GM18520 (cell line): ENCODE measurements at regions not wholly inside any gene's neighbourhood (a gene's known extent, or its start where the extent isn't known, plus 50 kb on each side); places are given as distances from the start of the nearest gene placed in this dataset.
"Not testable (repeated sequence)": the region's sequence is repeated elsewhere in the genome, so short reads cannot be mapped to it uniquely, and the experiment has no call there.

Experiments used
- ATAC-seq: cut with Tn5 transposase; IDR thresholded peaks from one replicate; pipeline ENCODE4 v1.9.1; 2021; ENCODE audit not compliant: unreplicated experiment

DNA sequence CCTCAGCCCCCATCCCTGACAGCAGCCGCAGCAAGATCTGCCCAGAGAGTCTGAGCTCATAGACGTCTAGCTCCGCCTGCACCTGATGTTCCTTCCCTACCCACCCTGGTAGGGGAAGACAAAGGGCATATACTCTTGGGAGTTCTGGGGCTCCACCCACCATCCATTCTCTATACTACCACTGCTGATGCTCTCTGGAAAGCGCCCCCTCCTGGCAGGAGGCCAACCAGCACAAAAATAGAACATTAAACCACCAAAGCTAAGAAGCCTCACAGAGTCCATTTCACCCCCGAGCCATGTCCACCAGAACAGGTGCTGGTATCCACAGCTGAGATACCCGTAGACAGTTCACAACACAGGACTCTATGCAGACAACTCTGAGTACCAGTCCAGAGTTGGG is 662.6 kb upstream of the FAM98A start:
- ATAC-seq = no peak

DNA sequence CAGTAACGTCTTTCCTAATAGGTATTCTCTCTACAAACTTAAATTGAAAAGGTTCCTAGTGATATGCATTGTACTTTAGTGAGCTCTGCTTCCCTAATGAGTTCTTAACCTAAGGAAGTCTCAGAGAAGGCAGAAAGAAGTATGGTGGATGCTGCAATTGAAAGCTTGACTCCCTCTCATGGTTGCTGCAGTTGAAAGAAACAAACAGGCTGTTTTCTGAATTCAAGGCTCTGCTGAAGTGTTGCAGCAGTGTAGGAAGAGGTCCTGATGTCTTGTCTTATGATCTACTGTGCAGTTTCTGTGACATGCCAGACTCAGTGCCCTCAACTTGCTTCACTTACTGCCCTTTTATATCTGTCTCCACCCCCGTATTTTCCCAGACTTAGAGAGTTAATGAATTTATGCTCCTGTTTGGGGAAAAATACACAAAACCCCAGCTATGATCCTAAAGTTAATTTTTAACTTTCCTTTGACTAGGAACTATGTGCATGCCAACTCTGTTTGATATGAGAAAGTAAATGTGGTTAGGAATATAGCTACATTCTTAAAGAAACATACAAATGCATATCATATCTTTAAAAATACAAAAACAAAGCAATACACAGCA is 655.3 kb upstream of the FAM98A start:
- ATAC-seq = no peak

DNA sequence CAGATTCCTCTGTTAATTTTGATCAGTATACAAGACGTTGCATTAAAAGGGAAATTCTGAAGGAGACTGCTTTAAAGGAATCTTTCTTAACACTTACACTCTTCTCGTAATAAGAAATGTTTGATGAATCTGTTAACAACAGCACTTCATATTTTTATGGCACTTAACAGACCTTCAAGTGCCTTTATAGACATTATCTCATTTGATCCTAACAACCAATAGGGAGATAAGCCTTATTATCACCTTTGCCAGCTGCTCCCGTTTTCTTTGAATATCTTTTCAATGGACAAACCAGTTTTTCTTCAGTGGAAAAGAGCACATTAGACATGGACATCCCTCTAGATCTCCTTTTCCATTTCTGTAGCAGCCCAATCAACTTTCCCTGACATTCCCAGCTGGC is 653.0 kb upstream of the FAM98A start:
- no peak for ATAC-seq

DNA sequence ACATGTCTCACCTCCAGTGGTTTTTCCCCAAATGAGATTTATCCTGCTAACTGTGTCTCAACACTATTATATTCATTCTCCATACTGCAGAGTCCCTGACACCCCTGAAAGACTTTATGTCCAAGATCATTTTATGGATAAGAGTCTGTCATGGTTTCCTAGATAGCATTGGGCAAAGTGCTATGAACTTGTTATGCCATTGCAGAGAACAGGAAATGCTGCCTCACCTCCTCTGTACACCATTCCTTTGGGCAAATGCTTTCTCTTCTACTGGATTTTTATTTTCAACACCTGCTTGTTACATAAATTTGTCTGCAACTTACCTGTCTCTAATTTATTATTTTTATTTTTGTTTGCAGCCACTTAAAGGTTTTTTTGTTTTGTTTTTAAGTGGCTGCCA is 652.5 kb upstream of the FAM98A start:
- no peak for ATAC-seq

DNA sequence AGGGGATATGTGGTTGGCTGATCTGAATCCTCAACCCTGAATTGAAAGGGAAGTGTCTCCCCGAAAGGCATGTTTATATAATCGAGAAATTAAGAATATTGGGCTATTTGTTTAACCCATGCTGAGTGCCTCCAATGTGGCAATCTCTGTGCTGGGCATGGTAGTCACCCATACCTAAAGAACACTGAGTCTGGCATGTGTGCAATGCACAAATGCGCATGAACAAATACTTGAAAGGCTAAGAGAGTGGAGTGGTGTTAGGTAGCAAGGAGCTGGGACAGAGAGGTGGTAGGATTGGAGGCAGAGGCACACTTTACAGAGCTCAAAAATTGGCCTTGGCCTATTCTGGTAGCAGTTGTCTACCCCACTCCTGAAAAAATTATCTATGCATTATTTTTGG is 645.1 kb upstream of the FAM98A start:
- no peak for ATAC-seq

DNA sequence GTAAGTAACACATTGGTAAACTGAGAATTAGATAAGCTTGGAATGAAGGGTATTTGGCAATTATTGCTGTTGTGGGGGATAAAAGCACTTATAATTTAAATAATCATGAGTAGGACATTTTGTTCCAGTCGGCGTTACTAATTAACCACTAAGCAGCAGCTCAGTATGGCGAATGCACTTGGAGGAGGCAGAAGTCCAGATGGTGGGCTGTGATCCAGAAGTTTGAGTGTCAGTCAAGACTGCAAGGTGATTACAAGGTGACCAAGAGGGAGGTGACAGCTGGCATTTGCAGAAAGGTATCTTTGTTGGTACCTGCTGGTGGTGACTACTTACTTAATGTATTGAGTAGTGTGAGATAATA is 643.6 kb upstream of the FAM98A start:
- ATAC-seq = no peak

DNA sequence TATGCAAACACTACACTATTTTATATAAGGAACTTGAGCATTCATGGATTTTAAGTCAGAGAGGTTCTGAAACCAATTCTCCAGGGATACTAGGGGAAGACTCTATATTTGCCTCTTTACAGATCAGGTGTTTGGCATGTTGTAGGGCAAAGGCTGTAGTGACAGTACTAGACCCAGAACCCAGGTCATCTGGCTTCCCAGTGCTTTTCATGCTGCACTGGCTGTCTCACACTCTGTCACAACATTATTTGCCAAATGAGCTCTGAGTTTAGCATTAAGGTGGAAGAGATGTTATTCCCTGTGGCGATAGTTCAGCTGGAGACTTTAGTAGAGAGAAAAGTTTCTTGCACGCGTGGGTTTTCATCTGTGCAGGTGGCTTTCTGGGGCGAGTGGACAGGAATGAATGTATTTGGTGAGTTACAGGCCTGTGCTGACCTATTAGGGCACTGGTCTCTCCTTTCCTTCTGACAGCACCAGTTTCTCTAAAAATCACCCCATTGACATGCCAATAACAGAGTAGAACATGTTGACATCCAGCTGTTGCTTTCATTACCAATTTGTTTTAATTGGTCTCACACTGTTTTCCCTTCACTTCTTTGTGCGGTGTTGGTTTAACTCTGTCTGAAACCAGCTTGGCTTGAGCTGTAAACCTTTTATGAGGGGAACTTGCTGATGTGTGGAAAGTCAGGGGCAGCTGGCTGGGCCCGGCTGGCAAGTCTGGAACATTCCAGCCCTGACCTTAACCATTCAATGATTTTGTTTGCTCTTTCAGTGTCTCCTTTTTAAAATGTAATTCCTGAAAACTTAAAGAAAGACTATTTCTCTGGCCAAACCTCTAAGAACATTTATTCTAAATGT is 643.0 kb upstream of the FAM98A start:
- ATAC-seq = no peak

DNA sequence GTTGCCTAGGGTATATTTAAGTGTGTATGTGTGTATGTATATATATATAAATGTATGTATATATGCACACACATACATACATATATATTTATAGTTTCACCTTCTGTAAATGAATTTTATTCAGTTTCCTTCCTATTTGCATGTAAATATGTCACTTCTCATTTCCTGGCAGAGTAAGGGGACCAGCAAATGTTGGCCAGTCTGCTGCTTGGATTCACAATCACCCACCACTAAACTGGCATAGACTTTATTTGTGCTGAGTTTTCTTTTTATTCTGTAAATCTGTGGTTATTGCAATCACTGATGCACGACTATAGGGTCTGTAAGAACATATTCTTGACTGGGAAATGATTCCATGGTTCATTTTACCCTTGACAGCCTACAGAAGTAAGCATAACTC is 640.4 kb upstream of the FAM98A start:
- no peak for ATAC-seq

DNA sequence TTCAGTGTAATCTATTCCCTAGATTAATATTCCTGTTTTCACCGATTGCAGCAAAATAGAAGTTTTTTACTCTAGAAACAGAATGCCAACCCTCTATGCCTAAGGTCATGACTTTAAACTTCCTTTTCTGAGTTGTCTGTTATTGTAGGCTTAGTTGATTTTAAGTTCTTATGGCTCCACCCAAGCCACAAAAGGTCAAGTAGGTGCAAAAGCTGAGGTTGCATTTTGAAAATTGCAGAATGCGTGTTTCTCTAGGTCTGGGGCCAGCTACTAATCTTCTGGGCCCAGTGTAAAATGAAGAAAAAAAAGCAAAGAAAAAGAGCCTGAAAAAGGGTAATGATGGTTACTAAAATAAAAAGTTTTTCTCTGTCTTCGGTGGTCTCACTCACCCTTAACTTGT is 635.7 kb upstream of the FAM98A start:
- ATAC-seq = no peak

DNA sequence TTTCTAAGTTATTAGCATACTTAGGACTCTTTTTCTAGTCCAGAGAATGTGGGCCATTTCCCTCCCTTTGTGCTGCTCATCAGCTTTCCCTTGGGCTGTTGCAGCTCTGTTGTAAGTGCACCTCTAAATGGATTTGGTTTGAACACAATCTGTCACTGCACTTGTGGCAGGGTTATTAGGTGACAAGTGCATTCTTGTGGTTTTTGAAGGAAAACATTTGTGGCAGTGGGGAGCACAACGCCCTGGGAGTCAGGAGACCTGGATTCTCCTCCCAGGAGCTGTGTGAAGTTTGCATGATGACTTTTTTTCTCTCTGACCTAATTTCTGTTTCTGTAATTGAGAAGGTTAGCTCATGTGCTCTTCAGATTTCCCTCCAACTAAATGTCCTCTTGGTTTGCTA is 630.9 kb upstream of the FAM98A start:
- no peak for ATAC-seq

DNA sequence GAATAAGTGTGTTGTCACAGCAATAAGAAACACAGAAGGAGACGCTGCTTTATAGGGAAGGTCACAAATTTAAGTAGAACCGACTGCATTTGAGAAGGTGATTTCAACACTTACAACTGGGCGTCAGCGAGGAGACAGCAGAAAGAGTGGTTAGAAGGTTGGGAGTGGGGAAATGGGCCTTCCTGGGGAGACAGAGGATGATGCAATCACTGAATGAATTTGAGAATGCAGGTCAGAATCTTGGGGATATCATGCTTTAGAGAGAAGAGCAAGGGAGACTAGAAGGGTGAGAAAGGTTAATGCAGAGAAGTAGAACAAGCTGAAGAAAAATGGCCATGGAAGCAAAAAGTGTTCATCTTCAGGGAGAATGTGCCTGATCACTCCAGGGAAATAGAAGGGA is 616.1 kb upstream of the FAM98A start:
- no peak for ATAC-seq

DNA sequence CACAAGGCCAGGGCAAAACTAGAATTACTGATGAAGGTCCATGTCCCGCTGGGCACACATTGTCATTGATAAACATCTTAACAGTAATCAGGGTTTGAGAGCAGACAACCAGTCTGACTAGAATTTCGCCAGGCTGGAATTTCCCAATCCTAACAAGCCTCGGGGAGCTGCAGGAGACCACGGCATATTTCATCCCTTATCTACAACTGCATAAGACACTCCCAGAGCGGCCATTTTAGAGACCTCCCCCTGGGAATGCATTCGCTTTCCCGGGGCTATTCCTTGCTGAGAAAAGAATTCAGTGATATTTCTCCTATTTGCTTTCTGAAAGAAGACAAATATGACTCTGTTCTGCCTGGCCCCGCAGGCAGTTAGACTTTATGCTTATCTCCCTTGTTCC is 611.3 kb upstream of the FAM98A start:
- not testable (repeated sequence) for ATAC-seq

DNA sequence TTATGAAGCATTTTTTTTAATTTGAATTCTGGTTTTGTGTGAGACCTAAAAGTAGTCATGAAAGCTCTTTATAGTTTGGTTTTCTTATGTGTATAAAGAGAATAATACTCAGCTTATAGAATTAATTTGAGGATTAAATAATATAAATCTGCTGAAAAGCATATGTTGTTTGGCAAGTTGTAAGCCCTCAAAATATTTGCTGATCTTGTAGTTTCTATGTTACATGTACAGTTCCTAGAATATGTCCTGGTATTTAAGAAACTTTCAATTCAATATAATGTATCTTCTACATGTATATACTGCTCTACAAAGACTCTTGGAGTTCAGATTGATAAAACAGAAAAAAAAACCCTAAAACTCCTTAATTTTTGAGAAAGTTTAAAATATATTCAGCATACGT is 605.5 kb upstream of the FAM98A start:
- no peak for ATAC-seq

DNA sequence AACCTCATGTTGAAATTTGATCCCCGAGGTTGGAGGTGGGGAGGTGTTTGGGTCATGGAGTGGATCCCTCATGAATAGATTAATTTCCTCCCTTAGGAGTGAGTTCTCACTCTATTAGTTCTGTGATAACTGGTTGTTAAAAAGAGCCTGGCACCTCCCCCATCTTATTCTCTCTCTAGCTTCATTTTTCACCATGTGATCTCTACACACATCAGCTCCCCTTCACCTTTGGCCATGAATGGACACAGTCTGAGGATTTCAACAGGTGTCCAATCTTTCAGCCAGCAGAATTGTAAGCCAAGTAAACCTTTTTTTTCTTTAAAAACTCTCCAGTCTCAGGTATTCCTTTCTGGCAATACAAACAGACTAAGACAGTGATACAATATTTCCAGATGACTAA is 602.0 kb upstream of the FAM98A start:
- ATAC-seq = no peak

DNA sequence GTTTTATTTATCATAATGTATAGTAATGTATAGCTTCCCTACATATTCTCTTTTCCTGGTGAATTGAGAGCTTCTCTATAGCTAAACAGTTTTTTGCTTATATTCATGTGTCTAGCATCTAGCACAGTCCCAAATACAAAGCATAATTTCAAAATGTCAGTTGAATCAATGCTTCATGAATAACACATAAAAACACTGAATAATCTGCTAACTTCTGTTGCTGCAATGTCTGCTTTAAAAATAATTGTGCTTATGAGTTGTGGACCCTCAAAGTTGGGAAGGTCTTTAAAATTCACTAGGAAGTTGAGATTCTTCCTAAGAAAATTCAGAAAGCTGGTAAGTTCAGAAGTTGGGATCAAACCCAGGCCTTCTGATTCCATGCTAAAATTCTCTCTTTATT is 600.9 kb upstream of the FAM98A start:
- no peak for ATAC-seq

DNA sequence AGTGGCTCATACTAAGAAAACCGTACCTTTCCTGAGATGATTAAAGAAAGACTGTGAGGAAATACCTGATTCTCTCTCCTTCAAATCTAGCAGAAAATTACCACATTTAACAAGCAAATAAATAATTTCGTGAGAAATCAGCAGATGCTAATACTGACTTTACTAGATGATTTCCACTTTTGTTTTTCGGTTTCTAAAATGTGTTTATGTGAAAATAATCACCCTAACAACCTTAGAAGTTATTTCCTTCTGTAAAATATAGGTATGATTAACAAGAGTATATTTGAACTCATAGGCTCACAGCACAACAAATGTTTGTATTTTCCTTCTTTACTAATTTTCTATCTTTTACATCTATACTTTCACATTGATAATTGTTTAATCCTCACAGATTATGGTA is 594.1 kb upstream of the FAM98A start:
- no peak for ATAC-seq

DNA sequence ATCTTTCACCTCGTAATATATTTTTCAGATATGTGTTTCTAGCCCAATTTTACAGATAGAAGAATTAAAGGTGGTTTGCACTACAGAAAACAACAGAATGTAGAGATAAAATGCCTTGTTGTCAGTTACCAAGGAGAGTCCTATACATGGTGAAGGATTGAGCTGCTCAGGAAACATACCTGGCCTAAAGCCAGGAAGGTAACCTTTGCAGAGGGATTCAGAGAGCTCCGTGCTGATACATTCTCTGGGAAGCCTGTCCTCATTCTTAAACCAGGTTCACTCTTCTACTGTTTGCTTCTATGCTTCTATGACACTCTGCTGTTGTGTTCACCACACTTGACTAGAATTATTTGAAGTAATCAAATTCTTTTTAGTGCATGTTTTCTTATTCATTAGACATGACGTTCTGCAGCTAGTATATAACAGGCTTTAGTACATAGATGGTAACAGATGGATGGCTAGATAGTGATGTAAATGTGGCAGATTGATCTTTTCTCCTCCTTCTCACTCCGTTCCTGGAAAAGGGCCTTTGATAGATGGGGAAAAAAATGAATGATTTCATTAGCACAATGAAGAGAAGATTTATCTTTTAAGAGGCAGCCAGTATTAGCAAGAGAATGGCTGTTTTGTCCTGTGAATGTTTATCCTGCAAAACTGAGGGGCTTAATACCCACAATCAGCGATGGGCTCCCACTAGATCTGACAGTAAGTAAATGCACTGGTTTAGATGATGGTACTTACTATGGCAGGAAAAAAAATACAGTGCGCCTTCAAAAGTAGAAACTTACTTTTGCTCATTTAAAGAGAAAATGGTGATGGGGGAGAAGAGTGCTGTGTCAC is 589.6 kb upstream of the FAM98A start:
- ATAC-seq = no peak

DNA sequence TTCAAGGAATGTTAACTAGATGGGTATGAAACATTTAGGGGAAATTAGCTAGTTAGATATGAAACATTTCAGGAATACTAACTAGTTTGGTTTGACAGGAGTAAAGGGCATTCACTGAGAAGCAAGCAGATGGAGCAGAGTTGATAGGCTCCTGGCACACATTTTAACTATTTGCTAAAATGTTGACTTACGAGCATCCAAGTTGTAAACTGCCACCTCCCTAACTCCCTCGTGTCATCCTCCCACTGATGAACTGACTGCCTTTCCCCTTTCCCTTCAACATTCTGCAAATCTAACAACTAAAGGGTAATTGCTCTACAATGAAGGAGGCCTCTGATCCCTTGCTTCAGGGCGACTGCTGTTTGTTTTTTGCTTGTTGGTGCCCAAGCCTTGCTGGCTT is 580.4 kb upstream of the FAM98A start:
- ATAC-seq = no peak

DNA sequence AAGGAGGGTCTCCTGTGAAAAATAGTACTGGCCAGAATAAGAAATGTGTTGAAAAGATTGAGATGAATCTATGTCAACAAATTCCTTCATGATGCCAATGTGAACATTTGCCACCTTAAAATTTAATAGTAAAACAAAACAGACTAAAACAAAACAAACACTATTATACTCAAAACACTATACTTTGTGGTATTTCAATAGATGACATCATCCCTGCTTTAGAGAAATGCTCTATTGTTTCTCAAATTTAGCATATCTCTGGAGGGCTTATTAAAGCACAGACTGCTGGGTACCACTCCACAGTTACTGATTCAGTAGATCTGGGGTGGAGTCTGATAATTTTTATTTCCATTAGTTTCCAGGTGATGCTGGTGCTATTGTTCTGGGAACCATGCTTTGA is 579.4 kb upstream of the FAM98A start:
- no peak for ATAC-seq

DNA sequence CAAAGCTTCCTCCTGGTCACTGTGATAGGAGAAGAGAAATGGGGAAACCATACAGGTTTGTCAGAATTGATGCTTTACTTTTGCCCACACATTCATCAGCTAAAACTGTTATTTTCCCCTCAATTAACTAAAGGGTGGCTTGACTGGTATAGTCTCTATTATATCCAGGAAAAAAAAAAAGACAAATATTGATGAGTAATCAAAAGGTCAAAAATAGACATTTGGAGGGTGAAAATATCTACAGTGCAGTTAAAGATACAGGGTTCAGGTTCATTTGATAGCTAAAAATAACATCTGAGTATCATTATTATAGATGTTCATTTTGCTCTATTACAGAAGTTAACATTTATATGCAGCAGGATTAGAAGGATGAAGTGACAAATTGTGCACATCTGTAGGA is 577.6 kb upstream of the FAM98A start:
- ATAC-seq = no peak

DNA sequence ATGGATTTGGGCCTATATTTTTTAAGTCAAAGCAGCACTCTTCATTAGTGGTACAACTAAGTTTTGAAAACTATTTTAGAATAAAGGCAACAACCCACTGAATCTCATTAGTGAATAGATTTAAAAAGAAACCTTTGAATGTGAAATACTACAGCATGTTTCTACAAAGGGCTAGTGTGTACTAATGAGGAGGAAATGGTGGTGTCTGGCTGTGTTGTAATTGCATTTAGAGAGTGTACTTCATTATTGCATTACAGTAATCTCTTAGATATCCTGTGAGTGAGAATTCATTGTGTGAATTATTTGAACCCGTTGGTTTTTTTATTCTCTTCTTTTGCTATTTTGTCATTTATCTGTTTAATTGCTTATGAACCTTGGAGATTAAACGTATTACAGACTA is 575.4 kb upstream of the FAM98A start:
- ATAC-seq = no peak

DNA sequence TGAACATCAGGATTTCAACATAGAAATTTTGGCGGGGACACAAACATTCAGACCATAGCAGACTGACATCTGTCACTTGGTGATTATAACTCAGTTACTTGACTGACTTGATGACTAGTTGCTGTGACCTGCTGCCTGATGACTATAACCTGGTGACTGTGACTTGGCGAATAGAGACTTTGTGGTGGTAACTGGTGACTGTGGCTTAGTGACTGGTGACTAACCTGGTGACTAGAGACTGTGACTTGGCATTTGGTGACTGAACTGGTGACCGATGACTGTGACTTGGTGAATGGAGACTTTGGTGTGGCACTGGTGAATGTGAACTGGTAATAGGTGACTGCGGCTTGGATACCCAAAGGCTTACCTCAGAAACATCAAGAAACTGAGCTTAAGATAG is 563.1 kb upstream of the FAM98A start:
- ATAC-seq = no peak
